IMR-90 (cell line): ENCODE measurements at regions not wholly inside any gene's neighbourhood (a gene's known extent, or its start where the extent isn't known, plus 50 kb on each side); places are given as distances from the start of the nearest gene placed in this dataset.

Experiments used
- CEBPB ChIP-seq: IDR thresholded peaks from 2 replicates; pipeline ENCODE4 v1.6.1; 2012; ENCODE audit warnings: low read depth, low read length, improper control_type of control experiment
- CHD1 ChIP-seq: IDR thresholded peaks from 2 replicates; pipeline ENCODE4 v1.6.1; 2012; ENCODE audit warnings: low read depth, low read length, improper control_type of control experiment
- FOS ChIP-seq: fragments of 150-350 bp; IDR thresholded peaks from 2 replicates; pipeline ENCODE4 v1.6.1; 2016; ENCODE audit warnings: low read depth, low read length
- MAFK ChIP-seq: IDR thresholded peaks from 2 replicates; pipeline ENCODE4 v1.6.1; 2012; ENCODE audit warnings: low read depth, low read length, improper control_type of control experiment
- MAZ ChIP-seq: IDR thresholded peaks from 2 replicates; pipeline ENCODE4 v1.6.1; 2012; ENCODE audit warnings: low read depth, mild to moderate bottlenecking, low read length, improper control_type of control experiment, moderate library complexity, borderline replicate concordance
- NFE2L2 ChIP-seq: fragments of 150-350 bp; IDR thresholded peaks from 2 replicates; pipeline ENCODE4 v1.6.1; 2016; ENCODE audit warnings: low read depth, mild to moderate bottlenecking, low read length
- POLR2A ChIP-seq: IDR thresholded peaks from 2 replicates; pipeline ENCODE4 v1.6.1; 2012; ENCODE audit warnings: mild to moderate bottlenecking, low read depth, low read length
- RAD21 ChIP-seq: IDR thresholded peaks from 2 replicates; pipeline ENCODE4 v1.6.1; 2012; ENCODE audit warnings: low read length, improper control_type of control experiment
- RCOR1 ChIP-seq: IDR thresholded peaks from 2 replicates; pipeline ENCODE4 v1.6.1; 2012; ENCODE audit warnings: mild to moderate bottlenecking, low read length, improper control_type of control experiment; ENCODE audit not compliant: insufficient replicate concordance
- RFX5 ChIP-seq: IDR thresholded peaks from 2 replicates; pipeline ENCODE4 v1.8.0; 2012; ENCODE audit warnings: low read depth, mild to moderate bottlenecking, low read length, moderate library complexity
- SMC3 ChIP-seq: fragments of 150-350 bp; IDR thresholded peaks from 2 replicates; pipeline ENCODE4 v1.6.1; 2016; ENCODE audit warnings: low read depth, mild to moderate bottlenecking, antibody characterized with exemption, low read length, moderate library complexity
- TF ChIP-seq, protein P1 (sequence below): conservative IDR thresholded peaks from 2 replicates; pipeline ENCODE4 v1.5.1; 2012; ENCODE audit warnings: mild to moderate bottlenecking, low read depth, low read length, improper control_type of control experiment
- TF ChIP-seq, protein P2 (sequence below): fragments of 150-350 bp; IDR thresholded peaks from 2 replicates; pipeline ENCODE4 v1.6.1; 2017; ENCODE audit warnings: mild to moderate bottlenecking, antibody characterized with exemption, low read length, low read depth
- TF ChIP-seq, protein P3 (sequence below): fragments of 150-350 bp; IDR thresholded peaks from 2 replicates; pipeline ENCODE4 v1.6.1; 2016; ENCODE audit warnings: low read depth, mild to moderate bottlenecking, low read length, moderate library complexity, borderline replicate concordance

- TF ChIP-seq, protein P1, sequence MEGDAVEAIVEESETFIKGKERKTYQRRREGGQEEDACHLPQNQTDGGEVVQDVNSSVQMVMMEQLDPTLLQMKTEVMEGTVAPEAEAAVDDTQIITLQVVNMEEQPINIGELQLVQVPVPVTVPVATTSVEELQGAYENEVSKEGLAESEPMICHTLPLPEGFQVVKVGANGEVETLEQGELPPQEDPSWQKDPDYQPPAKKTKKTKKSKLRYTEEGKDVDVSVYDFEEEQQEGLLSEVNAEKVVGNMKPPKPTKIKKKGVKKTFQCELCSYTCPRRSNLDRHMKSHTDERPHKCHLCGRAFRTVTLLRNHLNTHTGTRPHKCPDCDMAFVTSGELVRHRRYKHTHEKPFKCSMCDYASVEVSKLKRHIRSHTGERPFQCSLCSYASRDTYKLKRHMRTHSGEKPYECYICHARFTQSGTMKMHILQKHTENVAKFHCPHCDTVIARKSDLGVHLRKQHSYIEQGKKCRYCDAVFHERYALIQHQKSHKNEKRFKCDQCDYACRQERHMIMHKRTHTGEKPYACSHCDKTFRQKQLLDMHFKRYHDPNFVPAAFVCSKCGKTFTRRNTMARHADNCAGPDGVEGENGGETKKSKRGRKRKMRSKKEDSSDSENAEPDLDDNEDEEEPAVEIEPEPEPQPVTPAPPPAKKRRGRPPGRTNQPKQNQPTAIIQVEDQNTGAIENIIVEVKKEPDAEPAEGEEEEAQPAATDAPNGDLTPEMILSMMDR: no peak
- TF ChIP-seq CEBPB: no peak
- TF ChIP-seq RAD21: no peak
- no peak for TF ChIP-seq FOS
- TF ChIP-seq RCOR1: no peak
- no peak for TF ChIP-seq POLR2A
- TF ChIP-seq, protein P2, sequence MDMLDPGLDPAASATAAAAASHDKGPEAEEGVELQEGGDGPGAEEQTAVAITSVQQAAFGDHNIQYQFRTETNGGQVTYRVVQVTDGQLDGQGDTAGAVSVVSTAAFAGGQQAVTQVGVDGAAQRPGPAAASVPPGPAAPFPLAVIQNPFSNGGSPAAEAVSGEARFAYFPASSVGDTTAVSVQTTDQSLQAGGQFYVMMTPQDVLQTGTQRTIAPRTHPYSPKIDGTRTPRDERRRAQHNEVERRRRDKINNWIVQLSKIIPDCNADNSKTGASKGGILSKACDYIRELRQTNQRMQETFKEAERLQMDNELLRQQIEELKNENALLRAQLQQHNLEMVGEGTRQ: no peak
- TF ChIP-seq NFE2L2: no peak
- TF ChIP-seq, protein P3, sequence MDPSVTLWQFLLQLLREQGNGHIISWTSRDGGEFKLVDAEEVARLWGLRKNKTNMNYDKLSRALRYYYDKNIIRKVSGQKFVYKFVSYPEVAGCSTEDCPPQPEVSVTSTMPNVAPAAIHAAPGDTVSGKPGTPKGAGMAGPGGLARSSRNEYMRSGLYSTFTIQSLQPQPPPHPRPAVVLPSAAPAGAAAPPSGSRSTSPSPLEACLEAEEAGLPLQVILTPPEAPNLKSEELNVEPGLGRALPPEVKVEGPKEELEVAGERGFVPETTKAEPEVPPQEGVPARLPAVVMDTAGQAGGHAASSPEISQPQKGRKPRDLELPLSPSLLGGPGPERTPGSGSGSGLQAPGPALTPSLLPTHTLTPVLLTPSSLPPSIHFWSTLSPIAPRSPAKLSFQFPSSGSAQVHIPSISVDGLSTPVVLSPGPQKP: no peak
- no peak for TF ChIP-seq MAFK
- no peak for TF ChIP-seq MAZ
- no peak for TF ChIP-seq RFX5
- TF ChIP-seq CHD1: no peak
- no peak for TF ChIP-seq SMC3
Observed at GRCh38 chr1:87515781-87516180, 187.1 kb downstream of the LMO4 start.
